ENCODE measurements at regions not wholly inside any gene's neighbourhood (a gene's known extent, or its start where the extent isn't known, plus 50 kb on each side); places are given as distances from the start of the nearest gene placed in this dataset.

GRCh38 chr7:54940748-54941147 is 78.1 kb upstream of the EGFR start:
- TF ChIP-seq TAF1 (IDR thresholded peaks at IDR 0.05; ENCODE audit: low read depth) (no peak), EGR1 (IDR thresholded peaks at IDR 0.05) (no peak), USF1 (IDR thresholded peaks at IDR 0.05) (no peak), CREB1 (IDR thresholded peaks at IDR 0.05; ENCODE audit: low read depth) (no peak), FOXM1 (IDR thresholded peaks at IDR 0.05; ENCODE audit: borderline replicate concordance, low read depth) (no peak), TCF12 (IDR thresholded peaks at IDR 0.05; ENCODE audit: low read depth) (no peak), NFIC (IDR thresholded peaks at IDR 0.05) (no peak), YY1 (IDR thresholded peaks at IDR 0.05; ENCODE audit: low read depth) (no peak)

DNA sequence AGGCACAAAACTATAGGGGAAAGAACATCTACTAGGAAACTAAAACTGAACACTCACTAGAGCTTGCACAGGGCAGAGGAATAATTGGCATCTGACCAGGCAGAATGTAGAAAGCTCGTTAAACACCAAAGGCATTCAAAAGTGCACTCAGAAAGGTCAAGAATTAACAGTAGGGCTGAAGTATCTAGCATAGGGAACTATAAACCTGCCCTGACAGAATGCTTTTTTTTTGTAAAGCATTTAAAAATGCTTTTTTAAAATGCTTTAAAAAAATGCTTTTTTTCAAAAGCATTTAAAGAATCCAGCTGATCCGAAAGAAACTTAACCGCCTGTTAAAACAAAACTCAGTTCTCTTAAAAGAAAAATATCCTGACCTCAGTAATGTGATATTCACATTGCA is 74.6 kb upstream of the EGFR start:
- TF ChIP-seq YY1 (IDR thresholded peaks at IDR 0.05; ENCODE audit: low read depth): no peak
- no peak for TF ChIP-seq CREB1 (IDR thresholded peaks at IDR 0.05; ENCODE audit: low read depth)
- TF ChIP-seq MAX (IDR thresholded peaks at IDR 0.05): no peak
- TF ChIP-seq ZBTB7A (IDR thresholded peaks at IDR 0.05; ENCODE audit: low read depth): no peak
- no peak for TF ChIP-seq TAF1 (IDR thresholded peaks at IDR 0.05; ENCODE audit: low read depth)
- TF ChIP-seq, protein P1, sequence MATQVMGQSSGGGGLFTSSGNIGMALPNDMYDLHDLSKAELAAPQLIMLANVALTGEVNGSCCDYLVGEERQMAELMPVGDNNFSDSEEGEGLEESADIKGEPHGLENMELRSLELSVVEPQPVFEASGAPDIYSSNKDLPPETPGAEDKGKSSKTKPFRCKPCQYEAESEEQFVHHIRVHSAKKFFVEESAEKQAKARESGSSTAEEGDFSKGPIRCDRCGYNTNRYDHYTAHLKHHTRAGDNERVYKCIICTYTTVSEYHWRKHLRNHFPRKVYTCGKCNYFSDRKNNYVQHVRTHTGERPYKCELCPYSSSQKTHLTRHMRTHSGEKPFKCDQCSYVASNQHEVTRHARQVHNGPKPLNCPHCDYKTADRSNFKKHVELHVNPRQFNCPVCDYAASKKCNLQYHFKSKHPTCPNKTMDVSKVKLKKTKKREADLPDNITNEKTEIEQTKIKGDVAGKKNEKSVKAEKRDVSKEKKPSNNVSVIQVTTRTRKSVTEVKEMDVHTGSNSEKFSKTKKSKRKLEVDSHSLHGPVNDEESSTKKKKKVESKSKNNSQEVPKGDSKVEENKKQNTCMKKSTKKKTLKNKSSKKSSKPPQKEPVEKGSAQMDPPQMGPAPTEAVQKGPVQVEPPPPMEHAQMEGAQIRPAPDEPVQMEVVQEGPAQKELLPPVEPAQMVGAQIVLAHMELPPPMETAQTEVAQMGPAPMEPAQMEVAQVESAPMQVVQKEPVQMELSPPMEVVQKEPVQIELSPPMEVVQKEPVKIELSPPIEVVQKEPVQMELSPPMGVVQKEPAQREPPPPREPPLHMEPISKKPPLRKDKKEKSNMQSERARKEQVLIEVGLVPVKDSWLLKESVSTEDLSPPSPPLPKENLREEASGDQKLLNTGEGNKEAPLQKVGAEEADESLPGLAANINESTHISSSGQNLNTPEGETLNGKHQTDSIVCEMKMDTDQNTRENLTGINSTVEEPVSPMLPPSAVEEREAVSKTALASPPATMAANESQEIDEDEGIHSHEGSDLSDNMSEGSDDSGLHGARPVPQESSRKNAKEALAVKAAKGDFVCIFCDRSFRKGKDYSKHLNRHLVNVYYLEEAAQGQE (IDR thresholded peaks at IDR 0.05; ENCODE audit: low read depth): no peak
- no peak for TF ChIP-seq RAD21 (IDR thresholded peaks at IDR 0.05; ENCODE audit: low read depth)
- no peak for TF ChIP-seq TCF12 (IDR thresholded peaks at IDR 0.05; ENCODE audit: low read depth)
- no peak for TF ChIP-seq NFIC (IDR thresholded peaks at IDR 0.05)
- no peak for TF ChIP-seq USF1 (IDR thresholded peaks at IDR 0.05)
- TF ChIP-seq CEBPB (IDR thresholded peaks at IDR 0.05): no peak
- no peak for TF ChIP-seq EGR1 (IDR thresholded peaks at IDR 0.05)
- no peak for TF ChIP-seq FOXM1 (IDR thresholded peaks at IDR 0.05; ENCODE audit: borderline replicate concordance, low read depth)
- TF ChIP-seq TEAD4 (IDR thresholded peaks at IDR 0.05): no peak
- no peak for TF ChIP-seq EP300 (IDR thresholded peaks at IDR 0.05; ENCODE audit: borderline replicate concordance)

GRCh38 chr7:54946271-54946670 is 72.5 kb upstream of the EGFR start:
- TF ChIP-seq EGR1 (IDR thresholded peaks at IDR 0.05) (no peak), USF1 (IDR thresholded peaks at IDR 0.05) (no peak), CREB1 (IDR thresholded peaks at IDR 0.05; ENCODE audit: low read depth) (no peak), NFIC (IDR thresholded peaks at IDR 0.05) (no peak), TAF1 (IDR thresholded peaks at IDR 0.05; ENCODE audit: low read depth) (no peak), FOXM1 (IDR thresholded peaks at IDR 0.05; ENCODE audit: borderline replicate concordance, low read depth) (no peak), YY1 (IDR thresholded peaks at IDR 0.05; ENCODE audit: low read depth) (no peak), RAD21 (IDR thresholded peaks at IDR 0.05; ENCODE audit: low read depth) (no peak), TEAD4 (IDR thresholded peaks at IDR 0.05) (no peak), MAX (IDR thresholded peaks at IDR 0.05) (no peak), TCF12 (IDR thresholded peaks at IDR 0.05; ENCODE audit: low read depth) (no peak), CEBPB (IDR thresholded peaks at IDR 0.05) (no peak), EP300 (IDR thresholded peaks at IDR 0.05; ENCODE audit: borderline replicate concordance) (no peak), ZBTB7A (IDR thresholded peaks at IDR 0.05; ENCODE audit: low read depth) (no peak)
- TF ChIP-seq, protein P1 (IDR thresholded peaks at IDR 0.05; ENCODE audit: low read depth): no peak

GRCh38 chr7:54946764-54947163 is 72.1 kb upstream of the EGFR start:
- no peak for TF ChIP-seq MAX (IDR thresholded peaks at IDR 0.05)
- TF ChIP-seq RAD21 (IDR thresholded peaks at IDR 0.05; ENCODE audit: low read depth): no peak
- TF ChIP-seq TEAD4 (IDR thresholded peaks at IDR 0.05): no peak
- no peak for TF ChIP-seq TAF1 (IDR thresholded peaks at IDR 0.05; ENCODE audit: low read depth)

DNA sequence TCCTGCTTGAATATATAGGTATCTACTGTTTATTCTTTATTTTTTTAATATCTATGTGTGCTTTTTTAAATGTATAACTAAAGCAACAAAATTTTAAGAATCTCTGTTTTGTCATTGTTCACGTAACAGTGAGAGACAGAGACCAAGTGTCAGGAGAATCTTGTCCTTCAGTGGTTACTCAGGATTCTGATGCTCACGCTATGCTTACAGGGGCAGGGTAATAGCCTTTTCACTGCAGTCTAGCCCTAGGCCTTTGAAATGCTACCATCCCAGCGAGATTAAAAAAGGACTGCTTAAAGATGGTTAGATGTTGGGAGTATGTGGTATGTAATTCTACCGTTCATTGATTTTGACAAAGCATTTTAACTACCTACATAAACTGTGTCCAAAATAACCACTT is 71.6 kb upstream of the EGFR start:
- no peak for TF ChIP-seq TEAD4 (IDR thresholded peaks at IDR 0.05)
- TF ChIP-seq, protein P1 (IDR thresholded peaks at IDR 0.05; ENCODE audit: low read depth): no peak
- TF ChIP-seq TCF12 (IDR thresholded peaks at IDR 0.05; ENCODE audit: low read depth): no peak
- TF ChIP-seq NFIC (IDR thresholded peaks at IDR 0.05): no peak
- TF ChIP-seq CEBPB (IDR thresholded peaks at IDR 0.05): no peak
- TF ChIP-seq ZBTB7A (IDR thresholded peaks at IDR 0.05; ENCODE audit: low read depth): no peak
- TF ChIP-seq MAX (IDR thresholded peaks at IDR 0.05): no peak
- no peak for TF ChIP-seq EGR1 (IDR thresholded peaks at IDR 0.05)
- no peak for TF ChIP-seq FOXM1 (IDR thresholded peaks at IDR 0.05; ENCODE audit: borderline replicate concordance, low read depth)
- no peak for TF ChIP-seq CREB1 (IDR thresholded peaks at IDR 0.05; ENCODE audit: low read depth)
- TF ChIP-seq USF1 (IDR thresholded peaks at IDR 0.05): no peak
- TF ChIP-seq YY1 (IDR thresholded peaks at IDR 0.05; ENCODE audit: low read depth): no peak
- TF ChIP-seq TAF1 (IDR thresholded peaks at IDR 0.05; ENCODE audit: low read depth): no peak
- no peak for TF ChIP-seq RAD21 (IDR thresholded peaks at IDR 0.05; ENCODE audit: low read depth)
